H9 (cell line): ENCODE measurements at regions not wholly inside any gene's neighbourhood (a gene's known extent, or its start where the extent isn't known, plus 50 kb on each side); places are given as distances from the start of the nearest gene placed in this dataset.

Experiments used
- DNase-seq: peaks from one replicate; pipeline ENCODE4 v3.0.0-alpha.2; 2017
- H2AFZ ChIP-seq: one replicate; pipeline ENCODE4 v1.6.1; 2013; ENCODE audit warnings: mild to moderate bottlenecking, low read length, control low read depth, moderate library complexity
- H2AK5ac ChIP-seq: 2 replicates; pipeline ENCODE4 v1.6.1; 2013; ENCODE audit warnings: low read length, control low read depth, mixed read lengths; ENCODE audit not compliant: insufficient read length
- H2BK120ac ChIP-seq: one replicate; pipeline ENCODE4 v1.6.1; 2013; ENCODE audit warnings: low read depth, mild to moderate bottlenecking, low read length, control low read depth, inconsistent platforms; ENCODE audit not compliant: poor library complexity, severe bottlenecking
- H2BK12ac ChIP-seq: 2 replicates; pipeline ENCODE4 v1.6.1; 2013; ENCODE audit warnings: low read length, control low read depth, mixed read lengths, low read depth; ENCODE audit not compliant: insufficient read length
- H2BK15ac ChIP-seq: 2 replicates; pipeline ENCODE4 v1.6.1; 2013; ENCODE audit warnings: low read depth, low read length, control low read depth
- H2BK20ac ChIP-seq: one replicate; pipeline ENCODE4 v1.6.1; 2013; ENCODE audit warnings: low read depth, mild to moderate bottlenecking, low read length, control low read depth, inconsistent platforms; ENCODE audit not compliant: poor library complexity, severe bottlenecking
- H2BK5ac ChIP-seq: 2 replicates; pipeline ENCODE4 v1.6.1; 2013; ENCODE audit warnings: low read length, control low read depth, mixed read lengths; ENCODE audit not compliant: insufficient read length
- H3K14ac ChIP-seq: 2 replicates; pipeline ENCODE4 v1.6.1; 2013; ENCODE audit warnings: low read length, control low read depth; ENCODE audit not compliant: insufficient read depth
- H3K18ac ChIP-seq: 2 replicates; pipeline ENCODE4 v1.6.1; 2013; ENCODE audit warnings: low read depth, mild to moderate bottlenecking, mixed read lengths, low read length, control low read depth; ENCODE audit not compliant: insufficient read length
- H3K23ac ChIP-seq: 2 replicates; pipeline ENCODE4 v1.6.1; 2013; ENCODE audit warnings: low read length, control low read depth, mixed read lengths, low read depth; ENCODE audit not compliant: insufficient read length
- H3K23me2 ChIP-seq: 2 replicates; pipeline ENCODE4 v1.6.1; 2013; ENCODE audit warnings: low read depth, mild to moderate bottlenecking, mixed read lengths, low read length, control low read depth; ENCODE audit not compliant: insufficient read length, poor library complexity, severe bottlenecking
- H3K27ac ChIP-seq: 2 replicates; pipeline ENCODE4 v1.5.1; 2013; ENCODE audit warnings: low read length, control low read depth, mixed read lengths, low read depth; ENCODE audit not compliant: insufficient read length
- H3K27me3 ChIP-seq: 2 replicates; pipeline ENCODE4 v1.6.1; 2013; ENCODE audit warnings: low read length, control low read depth, inconsistent platforms; ENCODE audit not compliant: insufficient read depth
- H3K4ac ChIP-seq: 2 replicates; pipeline ENCODE4 v1.6.1; 2013; ENCODE audit warnings: low read depth, mild to moderate bottlenecking, control low read depth, inconsistent platforms, low read length, moderate library complexity
- H3K4me1 ChIP-seq: 2 replicates; pipeline ENCODE4 v1.6.1; 2013; ENCODE audit warnings: low read length, control low read depth, inconsistent platforms; ENCODE audit not compliant: insufficient read depth
- H3K4me2 ChIP-seq: 2 replicates; pipeline ENCODE4 v1.6.1; 2013; ENCODE audit warnings: low read length, control low read depth, mixed read lengths; ENCODE audit not compliant: insufficient read length, insufficient read depth
- H3K56ac ChIP-seq: 2 replicates; pipeline ENCODE4 v1.6.1; 2013; ENCODE audit warnings: low read depth, mild to moderate bottlenecking, mixed read lengths, low read length, control low read depth; ENCODE audit not compliant: insufficient read length
- H3K79me1 ChIP-seq: 2 replicates; pipeline ENCODE4 v1.6.1; 2013; ENCODE audit warnings: low read depth, mild to moderate bottlenecking, moderate library complexity, low read length, control low read depth, inconsistent platforms; ENCODE audit not compliant: insufficient read depth, poor library complexity, severe bottlenecking
- H3K79me2 ChIP-seq: 2 replicates; pipeline ENCODE4 v1.6.1; 2013; ENCODE audit warnings: low read length, control low read depth, inconsistent platforms; ENCODE audit not compliant: insufficient read depth
- H3K9ac ChIP-seq: 2 replicates; pipeline ENCODE4 v1.6.1; 2013; ENCODE audit warnings: low read length, control low read depth, mixed read lengths; ENCODE audit not compliant: insufficient read length; ENCODE audit errors: extremely low read depth
- H3K9me3 ChIP-seq: one replicate; pipeline ENCODE4 v1.6.1; 2013; ENCODE audit warnings: low read depth, low read length, inconsistent platforms; ENCODE audit not compliant: control insufficient read depth
- H3T11ph ChIP-seq: one replicate; pipeline ENCODE4 v1.6.1; 2013; ENCODE audit warnings: mild to moderate bottlenecking, low read length, control low read depth, inconsistent platforms
- H4K20me1 ChIP-seq: one replicate; pipeline ENCODE4 v1.6.1; 2013; ENCODE audit not compliant: control insufficient read depth, insufficient read length, insufficient read depth
- H4K5ac ChIP-seq: 2 replicates; pipeline ENCODE4 v1.6.1; 2013; ENCODE audit warnings: low read depth, mild to moderate bottlenecking, mixed read lengths, low read length, control low read depth; ENCODE audit not compliant: insufficient read length
- H4K8ac ChIP-seq: replicated peaks from 2 replicates; pipeline ENCODE4 v1.6.1; 2013; ENCODE audit warnings: low read length, control low read depth, mixed read lengths, low read depth; ENCODE audit not compliant: insufficient read length
- H4K91ac ChIP-seq: 2 replicates; pipeline ENCODE4 v1.6.1; 2013; ENCODE audit warnings: low read depth, mild to moderate bottlenecking, moderate library complexity, mixed read lengths, low read length, control low read depth; ENCODE audit not compliant: insufficient read length
- H3K27ac Mint-ChIP-seq, 3 experiments: 2 replicates in 2 of 3; 3 replicates in 1 of 3; pipeline ENCODE4 v1.8.0; 2020 to 2021; ENCODE audit warnings: mixed read lengths in 3 of 3, mild to moderate bottlenecking in 1 of 3, moderate library complexity in 1 of 3
- H3K27me3 Mint-ChIP-seq: 2 replicates; pipeline ENCODE4 v1.8.0; 2021; ENCODE audit warnings: low read depth, mild to moderate bottlenecking, moderate library complexity, mixed read lengths
- H3K36me3 Mint-ChIP-seq, 3 experiments: 2 replicates in 2 of 3; 3 replicates in 1 of 3; pipeline ENCODE4 v1.8.0; 2020 to 2021; ENCODE audit warnings: low read depth in 3 of 3, mixed read lengths in 3 of 3; ENCODE audit not compliant: insufficient read depth in 1 of 3
- H3K4me1 Mint-ChIP-seq, 2 experiments: 2 replicates each; pipeline ENCODE4 v1.8.0; 2020; ENCODE audit warnings: mixed read lengths in 2 of 2
- H3K4me3 Mint-ChIP-seq, 2 experiments: 2 replicates in 1 of 2; 3 replicates in 1 of 2; pipeline ENCODE4 v1.8.0; 2020 to 2021; ENCODE audit warnings: mild to moderate bottlenecking in 2 of 2, mixed read lengths in 2 of 2, moderate library complexity in 1 of 2
- H3K9me3 Mint-ChIP-seq, 2 experiments: 2 replicates in 1 of 2; 3 replicates in 1 of 2; pipeline ENCODE4 v1.8.0; 2020; ENCODE audit warnings: mild to moderate bottlenecking in 2 of 2, mixed read lengths in 2 of 2, moderate library complexity in 1 of 2
- WGBS: extraction: QIAGEN DNeasy Blood & Tissue Kit; methylation state at CpG from one replicate; pipeline ENCODE4 v1.1.7; 2013; ENCODE audit warnings: missing lambda C conversion rate, low lambda C conversion rate, mixed read lengths; ENCODE audit not compliant: insufficient read length; ENCODE audit errors: extremely low coverage; 5-methylcytosine and 5-hydroxymethylcytosine counted together
- TF ChIP-seq, protein P1 (sequence below): fragments of 200-600 bp; sonication (generic); conservative IDR thresholded peaks from 3 replicates; pipeline ENCODE4 v1.8.0; 2021; ENCODE audit warnings: antibody characterized with exemption, mild to moderate bottlenecking

DNA sequence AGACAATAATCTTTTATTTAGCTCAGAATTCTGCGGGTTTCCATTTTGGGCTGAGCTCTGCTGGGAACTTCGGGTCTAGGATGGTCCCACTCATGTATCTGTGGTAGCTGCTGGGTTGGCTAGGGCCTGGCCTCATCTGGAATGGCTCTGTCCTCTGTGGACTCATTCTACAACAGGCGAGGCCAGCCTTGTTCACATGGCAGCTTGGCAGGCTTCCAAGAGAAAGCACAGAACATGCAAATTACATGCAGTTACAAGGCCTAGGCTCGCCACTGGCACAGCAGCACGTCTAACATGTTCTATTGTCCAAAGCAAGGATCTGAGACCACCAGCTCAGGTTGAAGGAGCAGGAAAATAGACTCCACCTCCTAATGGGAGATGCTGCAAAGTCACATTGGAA is 431.4 kb downstream of the PDCD6IP start:
- Histone ChIP-seq H2BK15ac (no peak overlapping the region), H4K8ac (no peak overlapping the region), H2BK5ac (no peak overlapping the region), H4K91ac (no peak overlapping the region), H3K4me2 (no peak overlapping the region), H3K56ac (no peak overlapping the region), H4K5ac (no peak overlapping the region), H3K23ac (no peak overlapping the region), H2AFZ (no peak overlapping the region), H3K9me3 (no peaks in the 10 kb centered on the region), H2BK12ac (no peak overlapping the region), H4K20me1 (no peaks in the 10 kb centered on the region), H3K79me2 (no peaks in the 10 kb centered on the region), H3T11ph (no peak overlapping the region), H3K23me2 (no peaks in the 10 kb centered on the region), H3K4ac (no peak overlapping the region), H3K18ac (no peak overlapping the region), H3K4me1 (no peaks in the 10 kb centered on the region), H2BK120ac (no peak overlapping the region), H3K27ac (no peak overlapping the region), H2BK20ac (no peak overlapping the region), H2AK5ac (no peak overlapping the region), H3K9ac (no peak overlapping the region), H3K14ac (no peak overlapping the region), H3K27me3 (no peaks in the 10 kb centered on the region), H3K79me1 (no peaks in the 10 kb centered on the region)
- Mint-ChIP-seq H3K27ac (no peak overlapping the region), H3K4me3 (no peak overlapping the region), H3K27me3 (no peaks in the 10 kb centered on the region), H3K4me1 (no peaks in the 10 kb centered on the region), H3K9me3 (no peaks in the 10 kb centered on the region), H3K36me3 (no peaks in the 10 kb centered on the region)
- no CpG with 5 or more reads among the region's 5 CpGs for WGBS
- no peak for DNase-seq
- TF ChIP-seq, protein P1, sequence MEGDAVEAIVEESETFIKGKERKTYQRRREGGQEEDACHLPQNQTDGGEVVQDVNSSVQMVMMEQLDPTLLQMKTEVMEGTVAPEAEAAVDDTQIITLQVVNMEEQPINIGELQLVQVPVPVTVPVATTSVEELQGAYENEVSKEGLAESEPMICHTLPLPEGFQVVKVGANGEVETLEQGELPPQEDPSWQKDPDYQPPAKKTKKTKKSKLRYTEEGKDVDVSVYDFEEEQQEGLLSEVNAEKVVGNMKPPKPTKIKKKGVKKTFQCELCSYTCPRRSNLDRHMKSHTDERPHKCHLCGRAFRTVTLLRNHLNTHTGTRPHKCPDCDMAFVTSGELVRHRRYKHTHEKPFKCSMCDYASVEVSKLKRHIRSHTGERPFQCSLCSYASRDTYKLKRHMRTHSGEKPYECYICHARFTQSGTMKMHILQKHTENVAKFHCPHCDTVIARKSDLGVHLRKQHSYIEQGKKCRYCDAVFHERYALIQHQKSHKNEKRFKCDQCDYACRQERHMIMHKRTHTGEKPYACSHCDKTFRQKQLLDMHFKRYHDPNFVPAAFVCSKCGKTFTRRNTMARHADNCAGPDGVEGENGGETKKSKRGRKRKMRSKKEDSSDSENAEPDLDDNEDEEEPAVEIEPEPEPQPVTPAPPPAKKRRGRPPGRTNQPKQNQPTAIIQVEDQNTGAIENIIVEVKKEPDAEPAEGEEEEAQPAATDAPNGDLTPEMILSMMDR, result no peak
